ENCODE measurements at regions not wholly inside any gene's neighbourhood (a gene's known extent, or its start where the extent isn't known, plus 50 kb on each side); places are given as distances from the start of the nearest gene placed in this dataset.

GRCh38 chr3:18232317-18232716, 192.8 kb downstream of the SATB1 start:
- TF ChIP-seq POLR2A (IDR thresholded peaks at IDR 0.05) = no peak
- TF ChIP-seq CTCF (IDR thresholded peaks at IDR 0.05) = no peak
- no peak for TF ChIP-seq EP300 (IDR thresholded peaks at IDR 0.05)
